Thoracic aorta (tissue), 2 donors: ENCODE measurements at regions not wholly inside any gene's neighbourhood (a gene's known extent, or its start where the extent isn't known, plus 50 kb on each side); places are given as distances from the start of the nearest gene placed in this dataset.
"Not testable (repeated sequence)": the region's sequence is repeated elsewhere in the genome, so short reads cannot be mapped to it uniquely, and the experiment has no call there.

ENCODE experiments used
- ATAC-seq: fragments of 150-250 bp; one replicate; pipeline ENCODE4 v1.8.0; 2017; ENCODE audit warnings: low read depth; ENCODE audit not compliant: insufficient number of reproducible peaks, low FRiP score
- DNase-seq: peaks from one replicate; pipeline ENCODE4 v3.0.0-alpha.2; 2020; ENCODE audit warnings: low spot score
- H3K27ac ChIP-seq, 2 donors: fragments of 200-600 bp; sonication (generic); 1 replicate in 1 of 2; 2 replicates in 1 of 2; pipeline ENCODE4 v1.5.1; 2016; ENCODE audit warnings: mild to moderate bottlenecking in 2 of 2, moderate library complexity in 2 of 2
- H3K27me3 ChIP-seq: fragments of 200-600 bp; sonication (generic); replicated peaks from 2 replicates; pipeline ENCODE4 v1.6.0; 2016; ENCODE audit warnings: mild to moderate bottlenecking; ENCODE audit not compliant: insufficient read depth
- H3K36me3 ChIP-seq: fragments of 200-600 bp; sonication (generic); one replicate; pipeline ENCODE4 v1.5.1; 2016
- H3K4me1 ChIP-seq, 2 donors: fragments of 200-600 bp; sonication (generic); 1 replicate in 1 of 2; 2 replicates in 1 of 2; pipeline versions ENCODE4 v1.5.1 to v1.6.0; 2016; ENCODE audit warnings: low read depth in 2 of 2, mild to moderate bottlenecking in 1 of 2; ENCODE audit not compliant: control insufficient read depth in 1 of 2
- H3K4me3 ChIP-seq: fragments of 200-600 bp; sonication (generic); 2 replicates; pipeline ENCODE4 v1.5.1; 2016; ENCODE audit warnings: mild to moderate bottlenecking
- H3K9me3 ChIP-seq: fragments of 200-600 bp; sonication (generic); 2 replicates; pipeline ENCODE4 v1.5.1; 2016
- CTCF ChIP-seq: fragments of 200-600 bp; sonication (generic); IDR thresholded peaks from one replicate; pipeline ENCODE4 v1.5.1; 2019; ENCODE audit warnings: antibody characterized with exemption

- peak overlapping the region; percentile 42 for H3K4me3 ChIP-seq
- no peaks in the 10 kb centered on the region for H3K36me3 ChIP-seq
- ATAC-seq (no peak), DNase-seq (no peak)
- no peak overlapping the region for H3K27ac ChIP-seq
- H3K9me3 ChIP-seq = no peaks in the 10 kb centered on the region
- peaks cover 12% of the 10 kb centered on the region in 2 donors for H3K4me1 ChIP-seq
- no peak for TF ChIP-seq CTCF
- no peaks in the 10 kb centered on the region for H3K27me3 ChIP-seq
Measured at GRCh38 chr6:170087941-170088581, 202.8 kb downstream of the DLL1 start.

GRCh38 chr6:170087421-170087780, 203.5 kb downstream of the DLL1 start:
- not testable (repeated sequence) for H3K4me3 ChIP-seq, H3K27me3 ChIP-seq, DNase-seq, H3K9me3 ChIP-seq, H3K36me3 ChIP-seq, ATAC-seq, H3K27ac ChIP-seq
- peaks cover 12% of the 10 kb centered on the region in 2 donors for H3K4me1 ChIP-seq

- peaks cover 12% of the 10 kb centered on the region in 2 donors for H3K4me1 ChIP-seq
- ATAC-seq (no peak), DNase-seq (no peak)
- no peak for TF ChIP-seq CTCF
- H3K9me3 ChIP-seq = no peaks in the 10 kb centered on the region
- H3K36me3 ChIP-seq = no peaks in the 10 kb centered on the region
- no peaks in the 10 kb centered on the region for H3K27me3 ChIP-seq
- peak overlapping the region; percentile 54 to 77 for H3K27ac ChIP-seq
- no peak overlapping the region for H3K4me3 ChIP-seq
Measured at GRCh38 chr6:170086639-170087420, 204.0 kb downstream of the DLL1 start.

GRCh38 chr6:170085475-170086401, 205.1 kb downstream of the DLL1 start:
- no peaks in the 10 kb centered on the region for H3K36me3 ChIP-seq
- no peak overlapping the region for H3K4me3 ChIP-seq
- H3K27me3 ChIP-seq = no peaks in the 10 kb centered on the region
- H3K9me3 ChIP-seq = no peaks in the 10 kb centered on the region
- peak overlapping the region; percentile 68 to 77 for H3K27ac ChIP-seq
- TF ChIP-seq CTCF = no peak
- ATAC-seq = peak; percentile 42
- H3K4me1 ChIP-seq = peaks cover 12 to 22% of the 10 kb centered on the region in 2 donors
- no peak for DNase-seq

GRCh38 chr6:170084166-170084730, 206.6 kb downstream of the DLL1 start:
- H3K9me3 ChIP-seq = no peaks in the 10 kb centered on the region
- H3K27me3 ChIP-seq = no peaks in the 10 kb centered on the region
- H3K4me3 ChIP-seq = no peak overlapping the region
- no peaks in the 10 kb centered on the region for H3K36me3 ChIP-seq
- no peak for DNase-seq
- no peak for ATAC-seq
- no peak for TF ChIP-seq CTCF
- peaks cover 12 to 24% of the 10 kb centered on the region in 2 donors for H3K4me1 ChIP-seq
- H3K27ac ChIP-seq = no peak overlapping the region
